HEK293 (cell line): ENCODE measurements at regions not wholly inside any gene's neighbourhood (a gene's known extent, or its start where the extent isn't known, plus 50 kb on each side); places are given as distances from the start of the nearest gene placed in this dataset.

Source experiments
- ATF2 ChIP-seq: fragments of 450-650 bp; formaldehyde crosslinking; IDR thresholded peaks from 2 replicates; pipeline ENCODE4 v1.5.1; 2016; ENCODE audit warnings: missing biosample characterization, missing genetic modification characterization, low read depth
- CTCF ChIP-seq: fragments of 450-650 bp; formaldehyde crosslinking; IDR thresholded peaks from 2 replicates; pipeline ENCODE4 v1.5.1; 2016; ENCODE audit warnings: missing biosample characterization, missing genetic modification characterization
- REST ChIP-seq: fragments of 450-650 bp; formaldehyde crosslinking; IDR thresholded peaks from 2 replicates; pipeline ENCODE4 v1.5.1; 2016; ENCODE audit warnings: missing biosample characterization, missing genetic modification characterization
- SCRT1 ChIP-seq: fragments of 450-650 bp; formaldehyde crosslinking; IDR thresholded peaks from 2 replicates; pipeline ENCODE4 v1.5.1; 2016; ENCODE audit warnings: missing biosample characterization, missing genetic modification characterization, borderline replicate concordance
- SETDB1 ChIP-seq: IDR thresholded peaks from one replicate; pipeline ENCODE4 v1.6.1; 2017; ENCODE audit warnings: mild to moderate bottlenecking, low read length, moderate library complexity, mixed read lengths; ENCODE audit not compliant: insufficient read length
- TCF7L2 ChIP-seq: IDR thresholded peaks from 2 replicates; pipeline ENCODE4 v1.6.1; 2011; ENCODE audit warnings: low read depth, mild to moderate bottlenecking, inconsistent platforms, low read length, moderate library complexity, borderline replicate concordance
- TSHZ1 ChIP-seq: fragments of 450-650 bp; formaldehyde crosslinking; IDR thresholded peaks from 2 replicates; pipeline ENCODE4 v1.5.1; 2016; ENCODE audit warnings: missing biosample characterization, missing genetic modification characterization, borderline replicate concordance
- ZEB2 ChIP-seq: fragments of 450-650 bp; formaldehyde crosslinking; IDR thresholded peaks from 2 replicates; pipeline ENCODE4 v1.5.1; 2016; ENCODE audit warnings: missing biosample characterization, missing genetic modification characterization
- ZNF571 ChIP-seq: fragments of 450-650 bp; formaldehyde crosslinking; IDR thresholded peaks from 2 replicates; pipeline ENCODE4 v1.5.0; 2017; ENCODE audit warnings: missing biosample characterization, missing genetic modification characterization
- ZNF76 ChIP-seq: fragments of 450-650 bp; formaldehyde crosslinking; IDR thresholded peaks from 2 replicates; pipeline ENCODE4; 2016; ENCODE audit warnings: low read depth, missing biosample characterization, missing genetic modification characterization, borderline replicate concordance
- ZNF785 ChIP-seq: fragments of 450-650 bp; formaldehyde crosslinking; IDR thresholded peaks from 2 replicates; pipeline ENCODE4 v1.5.1; 2016; ENCODE audit warnings: missing biosample characterization, missing genetic modification characterization
- ZNF792 ChIP-seq: fragments of 450-650 bp; formaldehyde crosslinking; IDR thresholded peaks from 2 replicates; pipeline ENCODE4 v1.5.1; 2016; ENCODE audit warnings: missing biosample characterization, missing genetic modification characterization

DNA sequence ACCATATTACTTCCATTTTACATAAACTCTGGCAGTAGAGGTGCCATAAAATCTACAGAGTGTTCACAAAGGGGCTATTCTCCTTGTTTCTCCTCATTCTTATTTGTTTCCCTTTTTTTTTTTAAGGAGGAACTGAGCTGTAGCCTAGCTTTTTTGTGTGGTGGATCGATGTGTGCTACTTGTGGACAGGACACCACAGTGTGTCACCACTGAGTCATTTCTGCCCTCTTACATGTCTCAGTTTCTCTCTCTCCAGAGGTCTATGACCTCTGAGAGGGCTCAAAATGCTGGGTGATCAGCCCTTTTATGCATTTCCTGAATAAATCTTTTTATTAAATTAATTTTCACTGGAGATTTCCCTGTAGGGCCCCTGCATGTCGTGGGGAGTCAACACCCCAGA is 370.2 kb downstream of the ADGRD1 start:
- TF ChIP-seq ATF2: no peak
- TF ChIP-seq SETDB1: no peak
- no peak for TF ChIP-seq ZEB2 (tag by site-specific recombination)
- no peak for TF ChIP-seq SCRT1
- no peak for TF ChIP-seq ZNF571
- no peak for TF ChIP-seq CTCF (tag by site-specific recombination)
- TF ChIP-seq TCF7L2: no peak
- no peak for TF ChIP-seq TSHZ1
- no peak for TF ChIP-seq REST (tag by site-specific recombination)
- TF ChIP-seq ZNF792: no peak
- TF ChIP-seq ZNF785: no peak
- TF ChIP-seq ZNF76 (tag by site-specific recombination): no peak
